ENCODE measurements at regions not wholly inside any gene's neighbourhood (a gene's known extent, or its start where the extent isn't known, plus 50 kb on each side); places are given as distances from the start of the nearest gene placed in this dataset.

- Histone ChIP-seq H3K4me1 (ENCODE audit: control insufficient read depth in 3 of 3, insufficient read depth in 3 of 3, low read length in 3 of 3) (no peaks in the 10 kb centered on the region), H3K9me3 (ENCODE audit: control insufficient read depth in 3 of 3, low read length in 3 of 3) (no peaks in the 10 kb centered on the region), H3K4me3 (ENCODE audit: low read length in 3 of 3) (no peak overlapping the region), H3K27me3 (ENCODE audit: control insufficient read depth in 3 of 3, insufficient read depth in 3 of 3, low read length in 3 of 3) (no peaks in the 10 kb centered on the region), H3K27ac (ENCODE audit: low read depth, low read length) (no peak overlapping the region), H3K9ac (ENCODE audit: low read depth in 1 of 3, low read length in 3 of 3) (no peak overlapping the region), H3K36me3 (ENCODE audit: control insufficient read depth in 3 of 3, insufficient read depth in 3 of 3, low read length in 3 of 3) (no peaks in the 10 kb centered on the region)
Measured at GRCh38 chr3:168325684-168326083, 230.0 kb upstream of the GOLIM4 start.

DNA sequence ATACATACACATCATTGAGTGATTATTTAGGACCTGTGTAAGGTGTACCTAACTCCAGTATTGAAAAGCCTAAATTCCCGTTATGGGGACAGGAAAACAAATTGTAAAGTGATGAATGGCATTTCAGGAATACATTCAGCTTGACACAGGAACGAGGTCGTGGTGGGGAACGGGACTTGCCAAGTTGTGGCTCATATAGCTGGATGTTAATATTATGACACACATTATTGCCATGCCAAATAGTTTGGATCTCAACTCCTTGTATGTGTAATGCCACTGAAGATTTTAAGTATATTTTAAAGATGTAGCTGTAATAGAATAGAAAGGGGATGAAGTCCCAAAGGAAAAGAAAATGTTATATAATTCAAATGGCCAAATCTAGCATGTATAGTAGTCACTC, 227.2 kb upstream of the GOLIM4 start:
- Histone ChIP-seq H3K27me3 (ENCODE audit: control insufficient read depth in 3 of 3, insufficient read depth in 3 of 3, low read length in 3 of 3) (no peaks in the 10 kb centered on the region), H3K27ac (ENCODE audit: low read depth, low read length) (no peak overlapping the region), H3K4me1 (ENCODE audit: control insufficient read depth in 3 of 3, insufficient read depth in 3 of 3, low read length in 3 of 3) (no peaks in the 10 kb centered on the region), H3K36me3 (ENCODE audit: control insufficient read depth in 3 of 3, insufficient read depth in 3 of 3, low read length in 3 of 3) (no peaks in the 10 kb centered on the region), H3K9me3 (ENCODE audit: control insufficient read depth in 3 of 3, low read length in 3 of 3) (no peaks in the 10 kb centered on the region), H3K9ac (ENCODE audit: low read depth in 1 of 3, low read length in 3 of 3) (no peak overlapping the region), H3K4me3 (ENCODE audit: low read length in 3 of 3) (no peak overlapping the region)

DNA sequence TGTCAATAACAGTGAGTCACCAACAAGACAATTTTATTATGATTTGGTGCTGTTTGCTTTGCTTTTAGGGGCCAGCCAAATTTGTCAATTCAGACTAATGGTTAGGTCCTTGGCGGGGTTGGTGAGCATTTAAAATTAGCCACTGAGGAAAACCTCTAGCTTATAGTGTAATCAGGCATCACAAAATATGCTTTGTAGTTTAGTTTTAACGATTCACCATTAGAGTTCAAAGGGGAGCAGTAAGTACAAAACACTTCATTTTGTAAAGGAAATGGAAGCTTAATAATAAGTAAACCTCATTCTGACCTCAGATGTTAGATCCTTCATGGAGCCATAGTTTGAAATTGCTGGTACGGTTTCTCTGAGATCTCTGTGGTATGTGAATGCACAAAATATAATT, 218.4 kb upstream of the GOLIM4 start:
- no peaks in the 10 kb centered on the region for H3K36me3 ChIP-seq (ENCODE audit: control insufficient read depth in 3 of 3, insufficient read depth in 3 of 3, low read length in 3 of 3)

DNA sequence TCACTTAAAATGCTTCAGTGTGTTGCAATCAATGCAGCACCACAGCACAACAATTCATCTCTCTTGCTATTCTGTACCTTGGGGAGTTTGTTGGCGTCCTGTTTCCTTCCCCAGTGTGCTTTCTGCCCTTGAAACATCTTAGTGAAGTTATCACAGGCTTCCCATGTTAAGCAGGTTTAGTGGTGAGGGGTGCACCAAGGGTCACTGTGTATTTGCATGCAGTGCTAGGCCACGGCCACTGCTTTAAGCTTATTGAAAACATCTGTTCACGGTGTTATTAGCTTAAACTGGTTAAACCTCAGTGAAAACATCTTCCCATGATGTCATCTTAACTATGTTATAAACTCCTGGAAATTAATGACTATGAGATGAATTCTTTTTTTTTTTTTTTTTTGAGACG, 217.3 kb upstream of the GOLIM4 start:
- no peaks in the 10 kb centered on the region for H3K4me1 ChIP-seq (ENCODE audit: control insufficient read depth in 3 of 3, insufficient read depth in 3 of 3, low read length in 3 of 3)
- no peaks in the 10 kb centered on the region for H3K36me3 ChIP-seq (ENCODE audit: control insufficient read depth in 3 of 3, insufficient read depth in 3 of 3, low read length in 3 of 3)
- no peak overlapping the region for H3K27ac ChIP-seq (ENCODE audit: low read depth, low read length)
- no peak overlapping the region for H3K4me3 ChIP-seq (ENCODE audit: low read length in 3 of 3)
- H3K27me3 ChIP-seq (ENCODE audit: control insufficient read depth in 3 of 3, insufficient read depth in 3 of 3, low read length in 3 of 3), result no peaks in the 10 kb centered on the region
- no peak overlapping the region for H3K9ac ChIP-seq (ENCODE audit: low read depth in 1 of 3, low read length in 3 of 3)
- no peaks in the 10 kb centered on the region for H3K9me3 ChIP-seq (ENCODE audit: control insufficient read depth in 3 of 3, low read length in 3 of 3)

More for the DNA sequence above, 218.4 kb upstream of the GOLIM4 start:
- Histone ChIP-seq H3K27me3 (ENCODE audit: control insufficient read depth in 3 of 3, insufficient read depth in 3 of 3, low read length in 3 of 3) (no peaks in the 10 kb centered on the region), H3K4me1 (ENCODE audit: control insufficient read depth in 3 of 3, insufficient read depth in 3 of 3, low read length in 3 of 3) (no peaks in the 10 kb centered on the region), H3K9me3 (ENCODE audit: control insufficient read depth in 3 of 3, low read length in 3 of 3) (no peaks in the 10 kb centered on the region), H3K27ac (ENCODE audit: low read depth, low read length) (no peak overlapping the region), H3K4me3 (ENCODE audit: low read length in 3 of 3) (no peak overlapping the region), H3K9ac (ENCODE audit: low read depth in 1 of 3, low read length in 3 of 3) (no peak overlapping the region)

- no peak overlapping the region for H3K4me3 ChIP-seq (ENCODE audit: low read length in 3 of 3)
- no peaks in the 10 kb centered on the region for H3K36me3 ChIP-seq (ENCODE audit: control insufficient read depth in 3 of 3, insufficient read depth in 3 of 3, low read length in 3 of 3)
- no peaks in the 10 kb centered on the region for H3K9me3 ChIP-seq (ENCODE audit: control insufficient read depth in 3 of 3, low read length in 3 of 3)
- H3K9ac ChIP-seq (ENCODE audit: low read depth in 1 of 3, low read length in 3 of 3), result no peak overlapping the region
- H3K27ac ChIP-seq (ENCODE audit: low read depth, low read length), result no peak overlapping the region
- no peaks in the 10 kb centered on the region for H3K4me1 ChIP-seq (ENCODE audit: control insufficient read depth in 3 of 3, insufficient read depth in 3 of 3, low read length in 3 of 3)
- H3K27me3 ChIP-seq (ENCODE audit: control insufficient read depth in 3 of 3, insufficient read depth in 3 of 3, low read length in 3 of 3), result no peaks in the 10 kb centered on the region
Measured at GRCh38 chr3:168307893-168308292, 212.2 kb upstream of the GOLIM4 start.

DNA sequence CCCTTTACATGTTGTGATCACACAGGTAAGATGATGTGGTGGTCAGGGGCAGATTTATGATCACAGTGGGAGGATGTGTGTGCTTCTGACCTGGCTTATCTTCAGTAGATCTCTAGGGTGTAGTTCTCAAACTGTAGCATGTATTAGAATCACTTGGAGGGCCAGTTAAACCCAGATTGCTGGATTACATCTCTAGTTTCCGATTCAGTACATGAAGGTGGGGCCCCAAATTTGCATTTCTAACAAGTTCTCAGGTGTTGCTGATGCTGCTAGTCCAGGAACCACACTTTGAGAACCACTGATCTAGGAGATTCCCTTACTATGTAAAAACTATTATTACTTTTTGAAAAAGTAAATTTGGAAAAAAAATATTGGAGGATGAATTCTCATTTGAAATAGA, 199.3 kb upstream of the GOLIM4 start:
- H3K4me3 ChIP-seq (ENCODE audit: low read length in 3 of 3), result no peak overlapping the region
- H3K9ac ChIP-seq (ENCODE audit: low read depth in 1 of 3, low read length in 3 of 3), result no peak overlapping the region
- no peak overlapping the region for H3K27ac ChIP-seq (ENCODE audit: low read depth, low read length)
- H3K27me3 ChIP-seq (ENCODE audit: control insufficient read depth in 3 of 3, insufficient read depth in 3 of 3, low read length in 3 of 3), result no peaks in the 10 kb centered on the region
- H3K4me1 ChIP-seq (ENCODE audit: control insufficient read depth in 3 of 3, insufficient read depth in 3 of 3, low read length in 3 of 3), result no peaks in the 10 kb centered on the region
- no peaks in the 10 kb centered on the region for H3K9me3 ChIP-seq (ENCODE audit: control insufficient read depth in 3 of 3, low read length in 3 of 3)
- H3K36me3 ChIP-seq (ENCODE audit: control insufficient read depth in 3 of 3, insufficient read depth in 3 of 3, low read length in 3 of 3), result no peaks in the 10 kb centered on the region

DNA sequence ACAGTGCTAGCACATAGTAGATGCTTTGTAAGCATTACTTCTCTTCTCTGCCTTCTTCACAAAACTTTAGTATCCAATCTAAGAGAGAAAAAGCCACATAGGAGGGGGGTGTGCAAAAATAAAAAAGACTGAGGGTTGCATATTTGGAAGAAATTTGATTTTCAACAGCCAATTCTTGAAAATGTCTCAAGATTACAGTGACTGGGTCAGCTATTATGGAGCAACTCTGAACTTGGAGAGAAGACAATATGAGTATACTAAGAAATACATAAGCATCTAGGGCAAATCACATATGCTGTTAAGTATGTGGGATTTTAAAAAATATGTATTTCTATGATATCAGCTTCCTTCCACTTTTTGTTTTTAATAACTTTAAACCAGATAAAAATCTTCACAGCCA, 196.6 kb upstream of the GOLIM4 start:
- H3K27me3 ChIP-seq (ENCODE audit: control insufficient read depth in 3 of 3, insufficient read depth in 3 of 3, low read length in 3 of 3), result no peaks in the 10 kb centered on the region
- no peak overlapping the region for H3K27ac ChIP-seq (ENCODE audit: low read depth, low read length)
- H3K9me3 ChIP-seq (ENCODE audit: control insufficient read depth in 3 of 3, low read length in 3 of 3), result no peaks in the 10 kb centered on the region
- no peaks in the 10 kb centered on the region for H3K36me3 ChIP-seq (ENCODE audit: control insufficient read depth in 3 of 3, insufficient read depth in 3 of 3, low read length in 3 of 3)
- H3K4me3 ChIP-seq (ENCODE audit: low read length in 3 of 3), result no peak overlapping the region
- H3K4me1 ChIP-seq (ENCODE audit: control insufficient read depth in 3 of 3, insufficient read depth in 3 of 3, low read length in 3 of 3), result no peaks in the 10 kb centered on the region
- H3K9ac ChIP-seq (ENCODE audit: low read depth in 1 of 3, low read length in 3 of 3), result no peak overlapping the region

DNA sequence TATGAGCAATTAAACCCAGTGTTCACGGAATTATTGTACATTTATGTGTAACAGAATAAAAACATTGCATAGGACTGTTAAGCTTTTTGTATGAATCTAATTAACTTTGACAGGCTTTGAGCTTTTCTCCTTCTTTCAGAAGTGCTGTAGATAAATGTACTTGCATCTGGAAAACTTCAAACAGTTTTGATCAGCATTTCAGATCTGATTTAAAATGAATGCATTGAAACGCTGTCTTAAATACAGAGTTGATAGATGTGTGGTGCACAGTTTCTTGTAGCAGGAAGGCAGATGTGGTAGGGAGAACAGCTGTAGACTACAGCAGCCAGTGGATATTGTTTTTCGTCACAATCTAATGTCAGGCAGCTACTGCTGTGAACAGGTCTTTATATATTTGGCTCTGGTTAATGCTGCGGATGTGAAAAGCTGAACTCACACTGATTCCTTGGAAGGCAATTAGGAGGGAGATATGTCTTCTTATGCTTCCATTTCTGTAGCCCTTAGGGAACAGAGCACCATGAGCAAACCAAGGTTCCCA, 193.8 kb upstream of the GOLIM4 start:
- Histone ChIP-seq H3K4me1 (ENCODE audit: control insufficient read depth in 3 of 3, insufficient read depth in 3 of 3, low read length in 3 of 3) (no peaks in the 10 kb centered on the region), H3K27ac (ENCODE audit: low read depth, low read length) (no peak overlapping the region), H3K27me3 (ENCODE audit: control insufficient read depth in 3 of 3, insufficient read depth in 3 of 3, low read length in 3 of 3) (no peaks in the 10 kb centered on the region), H3K36me3 (ENCODE audit: control insufficient read depth in 3 of 3, insufficient read depth in 3 of 3, low read length in 3 of 3) (no peaks in the 10 kb centered on the region), H3K4me3 (ENCODE audit: low read length in 3 of 3) (no peak overlapping the region), H3K9me3 (ENCODE audit: control insufficient read depth in 3 of 3, low read length in 3 of 3) (no peaks in the 10 kb centered on the region), H3K9ac (ENCODE audit: low read depth in 1 of 3, low read length in 3 of 3) (no peak overlapping the region)

- no peak overlapping the region for H3K4me3 ChIP-seq (ENCODE audit: low read length in 3 of 3)
- no peak overlapping the region for H3K27ac ChIP-seq (ENCODE audit: low read depth, low read length)
- no peaks in the 10 kb centered on the region for H3K4me1 ChIP-seq (ENCODE audit: control insufficient read depth in 3 of 3, insufficient read depth in 3 of 3, low read length in 3 of 3)
- no peak overlapping the region for H3K9ac ChIP-seq (ENCODE audit: low read depth in 1 of 3, low read length in 3 of 3)
- no peaks in the 10 kb centered on the region for H3K9me3 ChIP-seq (ENCODE audit: control insufficient read depth in 3 of 3, low read length in 3 of 3)
- no peaks in the 10 kb centered on the region for H3K27me3 ChIP-seq (ENCODE audit: control insufficient read depth in 3 of 3, insufficient read depth in 3 of 3, low read length in 3 of 3)
- no peaks in the 10 kb centered on the region for H3K36me3 ChIP-seq (ENCODE audit: control insufficient read depth in 3 of 3, insufficient read depth in 3 of 3, low read length in 3 of 3)
Measured at GRCh38 chr3:168288511-168289401, 193.0 kb upstream of the GOLIM4 start.

GRCh38 chr3:168285506-168285905, 189.8 kb upstream of the GOLIM4 start:
- H3K4me1 ChIP-seq (ENCODE audit: control insufficient read depth in 3 of 3, insufficient read depth in 3 of 3, low read length in 3 of 3), result no peaks in the 10 kb centered on the region
- H3K27ac ChIP-seq (ENCODE audit: low read depth, low read length), result no peak overlapping the region
- H3K36me3 ChIP-seq (ENCODE audit: control insufficient read depth in 3 of 3, insufficient read depth in 3 of 3, low read length in 3 of 3), result no peaks in the 10 kb centered on the region
- no peaks in the 10 kb centered on the region for H3K27me3 ChIP-seq (ENCODE audit: control insufficient read depth in 3 of 3, insufficient read depth in 3 of 3, low read length in 3 of 3)
- no peak overlapping the region for H3K4me3 ChIP-seq (ENCODE audit: low read length in 3 of 3)
- no peak overlapping the region for H3K9ac ChIP-seq (ENCODE audit: low read depth in 1 of 3, low read length in 3 of 3)
- no peaks in the 10 kb centered on the region for H3K9me3 ChIP-seq (ENCODE audit: control insufficient read depth in 3 of 3, low read length in 3 of 3)
